ENCODE measurements at regions not wholly inside any gene's neighbourhood (a gene's known extent, or its start where the extent isn't known, plus 50 kb on each side); places are given as distances from the start of the nearest gene placed in this dataset.
"Not testable (repeated sequence)": the region's sequence is repeated elsewhere in the genome, so short reads cannot be mapped to it uniquely, and the experiment has no call there.

DNA sequence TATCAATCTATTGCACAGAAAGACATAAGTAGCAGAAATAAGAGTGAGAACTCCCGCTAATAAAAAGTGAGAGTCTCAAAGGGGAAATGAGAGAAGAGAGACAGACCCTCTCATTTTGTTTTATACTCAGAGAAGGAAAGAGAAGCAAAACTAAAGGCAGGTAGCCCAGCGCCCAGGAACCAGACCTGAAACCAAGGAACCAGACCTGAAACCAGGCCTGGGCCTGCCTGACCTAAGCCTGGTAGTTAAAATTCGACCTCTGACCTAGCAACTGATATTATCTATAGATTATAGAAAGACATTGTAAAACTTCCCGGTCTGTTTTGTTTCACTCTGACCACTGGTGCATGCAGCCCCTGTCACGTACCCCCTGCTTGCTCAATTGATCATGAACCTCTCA lies 134.5 kb upstream of the SEMA6A start:
- TF ChIP-seq FOS (IDR thresholded peaks at IDR 0.05; ENCODE audit: borderline replicate concordance, insufficient read depth, low read length) (no peak), MAX (IDR thresholded peaks at IDR 0.05; ENCODE audit: insufficient read depth, insufficient read length) (no peak), CTCF (IDR thresholded peaks at IDR 0.05; ENCODE audit: extremely low read depth in 1 of 2, insufficient read depth in 1 of 2, low read depth in 1 of 2, low read length in 2 of 2) (no peak), EZH2 (IDR thresholded peaks at IDR 0.05; ENCODE audit: borderline replicate concordance, low read depth, low read length, severe bottlenecking) (no peak), POLR2AphosphoS5 (IDR thresholded peaks at IDR 0.05; ENCODE audit: insufficient read depth, low read depth, low read length) (no peak), JUN (IDR thresholded peaks at IDR 0.05; ENCODE audit: borderline replicate concordance, insufficient read depth, insufficient read length, low read depth) (no peak), GATA2 (IDR thresholded peaks at IDR 0.05; ENCODE audit: insufficient read depth, insufficient read length, low read depth, low read length) (no peak), POLR2A (IDR thresholded peaks at IDR 0.05; ENCODE audit: low read depth, low read length) (no peak), MYC (IDR thresholded peaks at IDR 0.05; ENCODE audit: low read depth, low read length) (no peak)
- H3K27ac ChIP-seq (ENCODE audit: insufficient read depth, low read depth, low read length), result no peak overlapping the region
- no peaks in the 10 kb centered on the region for H3K36me3 ChIP-seq (ENCODE audit: control insufficient read depth in 2 of 2, extremely low read depth in 1 of 2, insufficient read depth in 2 of 2, low read length in 2 of 2)
- intact Hi-C loops (cut with micrococcal nuclease) (no loop called here), dilution Hi-C loops (cut with MboI; ENCODE audit: extremely low pct_ligation_motif_present, low sequenced_read_pairs) (no loop called here)
- H3K4me2 ChIP-seq (ENCODE audit: insufficient read depth, low read length), result no peak overlapping the region
- ChIA-PET POLR2A (no interaction called here), CTCF (no interaction called here)
- no peaks in the 10 kb centered on the region for H3K9me1 ChIP-seq (replicated peaks; ENCODE audit: control insufficient read depth, extremely low read depth, insufficient read depth, low read length)
- no peaks in the 10 kb centered on the region for H3K27me3 ChIP-seq (ENCODE audit: control insufficient read depth in 2 of 2, insufficient read depth in 2 of 2, low read length in 2 of 2)
- no peak overlapping the region for H3K4me3 ChIP-seq (replicated peaks in 1 of 3; ENCODE audit: insufficient read depth in 1 of 3, low read depth in 1 of 3, low read length in 3 of 3)
- FAIRE-seq (no peak), DNase-seq (ENCODE audit: low read depth, low spot score) (no peak)
- no peak overlapping the region for H3K9ac ChIP-seq (replicated peaks; ENCODE audit: extremely low read depth, insufficient read depth, low read length)
- no peaks in the 10 kb centered on the region for H3K9me3 ChIP-seq (replicated peaks; ENCODE audit: control insufficient read depth, insufficient read depth, low read length)
- H2AFZ ChIP-seq (ENCODE audit: low read depth, low read length), result no peak overlapping the region
- H4K20me1 ChIP-seq (replicated peaks; ENCODE audit: control insufficient read depth, extremely low read depth, insufficient read depth, low read length), result no peaks in the 10 kb centered on the region
- H3K4me1 ChIP-seq (ENCODE audit: control insufficient read depth, extremely low read depth, insufficient read depth, low read length), result no peaks in the 10 kb centered on the region
- no TSS peak for BruUV-seq (replicated peaks)
- H3K79me2 ChIP-seq (ENCODE audit: control insufficient read depth, insufficient read depth, low read length), result no peaks in the 10 kb centered on the region

GRCh38 chr5:116705121-116705519 lies 130.5 kb upstream of the SEMA6A start:
- H2AFZ ChIP-seq (ENCODE audit: low read depth, low read length); H3K9ac ChIP-seq (replicated peaks; ENCODE audit: extremely low read depth, insufficient read depth, low read length); H3K9me3 ChIP-seq (replicated peaks; ENCODE audit: control insufficient read depth, insufficient read depth, low read length); dilution Hi-C loops (cut with MboI; ENCODE audit: extremely low pct_ligation_motif_present, low sequenced_read_pairs); H3K4me2 ChIP-seq (ENCODE audit: insufficient read depth, low read length); intact Hi-C loops (cut with micrococcal nuclease); DNase-seq (ENCODE audit: low read depth, low spot score); H3K36me3 ChIP-seq (ENCODE audit: control insufficient read depth in 2 of 2, extremely low read depth in 1 of 2, insufficient read depth in 2 of 2, low read length in 2 of 2); BruUV-seq (replicated peaks); FAIRE-seq; CTCF ChIA-PET; H3K27me3 ChIP-seq (ENCODE audit: control insufficient read depth in 2 of 2, insufficient read depth in 2 of 2, low read length in 2 of 2); POLR2A ChIA-PET; H3K9me1 ChIP-seq (replicated peaks; ENCODE audit: control insufficient read depth, extremely low read depth, insufficient read depth, low read length); H4K20me1 ChIP-seq (replicated peaks; ENCODE audit: control insufficient read depth, extremely low read depth, insufficient read depth, low read length); H3K27ac ChIP-seq (ENCODE audit: insufficient read depth, low read depth, low read length); H3K4me1 ChIP-seq (ENCODE audit: control insufficient read depth, extremely low read depth, insufficient read depth, low read length); H3K79me2 ChIP-seq (ENCODE audit: control insufficient read depth, insufficient read depth, low read length); H3K4me3 ChIP-seq (replicated peaks in 1 of 3; ENCODE audit: insufficient read depth in 1 of 3, low read depth in 1 of 3, low read length in 3 of 3): not testable (repeated sequence)
